Neuron (in vitro differentiated cells): ENCODE measurements at regions not wholly inside any gene's neighbourhood (a gene's known extent, or its start where the extent isn't known, plus 50 kb on each side); places are given as distances from the start of the nearest gene placed in this dataset.

Source experiments
- H2AFZ ChIP-seq: one replicate; pipeline ENCODE4 v1.6.1; 2013; ENCODE audit warnings: low read depth, mild to moderate bottlenecking, inconsistent platforms, low read length, moderate library complexity
- H3K27me3 ChIP-seq: one replicate; pipeline ENCODE4 v1.6.1; 2013; ENCODE audit warnings: low read length; ENCODE audit not compliant: insufficient read depth
- H3K36me3 ChIP-seq: one replicate; pipeline ENCODE4 v1.6.1; 2013; ENCODE audit warnings: low read length; ENCODE audit not compliant: insufficient read depth
- H3K4me1 ChIP-seq: one replicate; pipeline ENCODE4 v1.6.1; 2013; ENCODE audit warnings: low read length; ENCODE audit not compliant: insufficient read depth
- H3K4me3 ChIP-seq: 2 replicates; pipeline ENCODE4 v1.5.1; 2013; ENCODE audit warnings: mild to moderate bottlenecking, low read length, moderate library complexity
- H3K9me3 ChIP-seq: one replicate; pipeline ENCODE4 v1.6.1; 2013; ENCODE audit warnings: low read length

GRCh38 chr2:37830636-37831035, 94.5 kb upstream of the RMDN2 start:
- no peaks in the 10 kb centered on the region for H3K9me3 ChIP-seq
- no peak overlapping the region for H3K4me3 ChIP-seq
- no peaks in the 10 kb centered on the region for H3K4me1 ChIP-seq
- no peak overlapping the region for H2AFZ ChIP-seq
- H3K27me3 ChIP-seq, result no peaks in the 10 kb centered on the region
- H3K36me3 ChIP-seq, result no peaks in the 10 kb centered on the region

- Histone ChIP-seq H3K36me3 (no peaks in the 10 kb centered on the region), H3K4me3 (no peak overlapping the region), H3K4me1 (no peaks in the 10 kb centered on the region), H2AFZ (no peak overlapping the region), H3K9me3 (no peaks in the 10 kb centered on the region), H3K27me3 (no peaks in the 10 kb centered on the region)
Measured at GRCh38 chr2:37831081-37831780, 93.9 kb upstream of the RMDN2 start.

- Histone ChIP-seq H2AFZ (no peak overlapping the region), H3K9me3 (no peaks in the 10 kb centered on the region), H3K4me3 (no peak overlapping the region), H3K4me1 (no peaks in the 10 kb centered on the region), H3K27me3 (peaks cover 2% of the 10 kb centered on the region), H3K36me3 (no peaks in the 10 kb centered on the region)
Measured at GRCh38 chr2:37832590-37833197, 92.4 kb upstream of the RMDN2 start.

- Histone ChIP-seq H3K36me3 (no peaks in the 10 kb centered on the region), H3K9me3 (no peaks in the 10 kb centered on the region), H3K4me3 (no peak overlapping the region), H3K27me3 (peaks cover 2% of the 10 kb centered on the region), H2AFZ (no peak overlapping the region), H3K4me1 (no peaks in the 10 kb centered on the region)
Measured at GRCh38 chr2:37833423-37833822, 91.7 kb upstream of the RMDN2 start.

- Histone ChIP-seq H3K9me3 (no peaks in the 10 kb centered on the region), H3K4me3 (no peak overlapping the region), H3K4me1 (no peaks in the 10 kb centered on the region), H3K36me3 (no peaks in the 10 kb centered on the region), H3K27me3 (peaks cover 2% of the 10 kb centered on the region), H2AFZ (no peak overlapping the region)
Measured at GRCh38 chr2:37836270-37836669, 88.8 kb upstream of the RMDN2 start.

- Histone ChIP-seq H2AFZ (no peak overlapping the region), H3K36me3 (no peaks in the 10 kb centered on the region), H3K4me3 (no peak overlapping the region), H3K4me1 (no peaks in the 10 kb centered on the region), H3K27me3 (peaks cover 2% of the 10 kb centered on the region), H3K9me3 (no peaks in the 10 kb centered on the region)
Measured at GRCh38 chr2:37836711-37837110, 88.4 kb upstream of the RMDN2 start.

GRCh38 chr2:37837628-37838328, 87.3 kb upstream of the RMDN2 start:
- no peaks in the 10 kb centered on the region for H3K36me3 ChIP-seq
- peaks cover 2% of the 10 kb centered on the region for H3K27me3 ChIP-seq
- no peaks in the 10 kb centered on the region for H3K9me3 ChIP-seq
- no peaks in the 10 kb centered on the region for H3K4me1 ChIP-seq
- H2AFZ ChIP-seq, result no peak overlapping the region
- H3K4me3 ChIP-seq, result no peak overlapping the region

GRCh38 chr2:37838541-37839167, 86.4 kb upstream of the RMDN2 start:
- H3K27me3 ChIP-seq, result peaks cover 2% of the 10 kb centered on the region
- no peak overlapping the region for H2AFZ ChIP-seq
- no peak overlapping the region for H3K4me3 ChIP-seq
- no peaks in the 10 kb centered on the region for H3K4me1 ChIP-seq
- H3K9me3 ChIP-seq, result no peaks in the 10 kb centered on the region
- H3K36me3 ChIP-seq, result no peaks in the 10 kb centered on the region

GRCh38 chr2:37839991-37840390, 85.1 kb upstream of the RMDN2 start:
- Histone ChIP-seq H3K36me3 (no peaks in the 10 kb centered on the region), H3K27me3 (peaks cover 2% of the 10 kb centered on the region), H3K4me3 (no peak overlapping the region), H2AFZ (no peak overlapping the region), H3K4me1 (no peaks in the 10 kb centered on the region), H3K9me3 (no peaks in the 10 kb centered on the region)

GRCh38 chr2:37842732-37843440, 82.2 kb upstream of the RMDN2 start:
- Histone ChIP-seq H3K4me1 (no peaks in the 10 kb centered on the region), H3K9me3 (no peaks in the 10 kb centered on the region), H2AFZ (no peak overlapping the region), H3K4me3 (no peak overlapping the region), H3K27me3 (no peaks in the 10 kb centered on the region), H3K36me3 (no peaks in the 10 kb centered on the region)

GRCh38 chr2:37843556-37843955, 81.5 kb upstream of the RMDN2 start:
- no peaks in the 10 kb centered on the region for H3K4me1 ChIP-seq
- no peak overlapping the region for H3K4me3 ChIP-seq
- no peaks in the 10 kb centered on the region for H3K9me3 ChIP-seq
- no peak overlapping the region for H2AFZ ChIP-seq
- H3K36me3 ChIP-seq, result no peaks in the 10 kb centered on the region
- H3K27me3 ChIP-seq, result no peaks in the 10 kb centered on the region

GRCh38 chr2:37846207-37846606, 78.9 kb upstream of the RMDN2 start:
- Histone ChIP-seq H3K9me3 (no peaks in the 10 kb centered on the region), H3K27me3 (no peaks in the 10 kb centered on the region), H2AFZ (no peak overlapping the region), H3K4me3 (no peak overlapping the region), H3K36me3 (no peaks in the 10 kb centered on the region), H3K4me1 (no peaks in the 10 kb centered on the region)

GRCh38 chr2:37847792-37848191, 77.3 kb upstream of the RMDN2 start:
- no peaks in the 10 kb centered on the region for H3K36me3 ChIP-seq
- no peaks in the 10 kb centered on the region for H3K27me3 ChIP-seq
- H2AFZ ChIP-seq, result no peak overlapping the region
- H3K9me3 ChIP-seq, result no peaks in the 10 kb centered on the region
- H3K4me3 ChIP-seq, result no peak overlapping the region
- H3K4me1 ChIP-seq, result no peaks in the 10 kb centered on the region
